NT2/D1 (cell line): ENCODE measurements at regions not wholly inside any gene's neighbourhood (a gene's known extent, or its start where the extent isn't known, plus 50 kb on each side); places are given as distances from the start of the nearest gene placed in this dataset.

Source experiments
- SUZ12 ChIP-seq: IDR thresholded peaks from 2 replicates; pipeline ENCODE4 v1.6.1; 2011; ENCODE audit not compliant: insufficient read length, insufficient read depth; ENCODE audit errors: extremely low read depth
- ZNF274 ChIP-seq: IDR thresholded peaks from 2 replicates; pipeline ENCODE4 v1.6.1; 2011; ENCODE audit warnings: mild to moderate bottlenecking, low read depth, low read length

GRCh38 chr5:21681911-21682310, 1171.2 kb downstream of the CDH12 start:
- TF ChIP-seq SUZ12: no peak
- TF ChIP-seq ZNF274: no peak
